NCI-H2081 treated with DMSO at 0.1 percent for 48 hours (cell line): ENCODE measurements at regions not wholly inside any gene's neighbourhood (a gene's known extent, or its start where the extent isn't known, plus 50 kb on each side); places are given as distances from the start of the nearest gene placed in this dataset.

Experiments
- DNase-seq: peaks from one replicate; lab custom pipeline; 2025; lab: John Stamatoyannopoulos, UW

DNA sequence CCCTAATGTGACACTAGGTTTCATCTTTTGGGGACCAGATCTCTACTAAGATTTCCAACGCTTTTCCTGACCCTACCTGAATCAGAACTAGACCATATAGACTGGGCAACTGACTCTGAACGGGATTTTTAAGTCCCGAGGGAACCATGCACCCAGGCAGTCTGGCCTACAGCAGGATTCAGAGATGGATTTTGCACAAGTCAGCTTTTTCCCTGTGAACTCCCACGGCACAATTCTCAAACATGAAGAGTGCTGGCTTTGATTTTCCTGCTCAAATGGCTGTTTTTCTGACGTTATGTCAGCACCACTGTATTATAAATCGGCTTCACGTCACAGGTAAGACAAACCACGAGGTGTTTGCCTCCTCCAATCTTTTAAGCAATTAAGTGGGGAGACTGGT is 409.1 kb downstream of the TCERG1L start:
- DNase-seq: no peak

DNA sequence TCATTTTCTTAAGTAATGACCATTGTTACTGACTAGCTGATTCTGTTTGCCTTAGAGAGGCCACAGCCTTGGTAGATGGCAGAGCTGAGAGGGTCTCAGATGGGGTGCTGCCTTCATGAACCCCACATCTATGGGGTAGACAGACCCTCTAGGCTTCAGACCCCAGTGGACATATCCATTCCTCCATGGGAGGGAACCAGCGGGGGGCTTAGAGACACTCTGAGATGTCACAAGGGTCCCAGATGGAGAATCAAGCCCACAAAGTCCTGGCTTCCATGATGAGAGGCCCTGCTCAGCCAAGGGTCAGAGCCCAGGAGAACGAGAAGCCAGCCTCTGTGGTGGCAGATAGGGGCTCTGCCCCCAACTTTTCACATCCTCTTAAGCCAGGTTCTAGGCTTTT is 408.6 kb downstream of the TCERG1L start:
- DNase-seq: no peak

DNA sequence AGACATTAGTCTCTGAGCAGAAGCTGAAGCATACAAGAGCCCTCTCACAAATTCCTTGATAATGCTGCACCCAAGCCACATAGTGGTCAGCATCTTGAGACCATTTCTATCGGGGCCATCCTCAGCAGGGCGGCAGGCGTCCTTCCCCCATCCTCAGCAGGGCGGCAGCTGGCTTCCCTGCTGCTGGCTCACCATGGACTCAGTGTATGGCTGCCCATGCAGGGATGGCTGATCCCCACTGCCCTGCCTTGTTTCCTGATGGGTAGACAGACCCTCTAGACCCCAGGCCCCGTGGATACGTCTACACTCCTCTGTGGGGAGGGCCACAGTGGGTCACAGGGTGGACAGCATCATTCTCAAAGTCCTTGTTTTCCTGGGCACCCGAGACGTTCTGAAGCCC is 406.8 kb downstream of the TCERG1L start:
- DNase-seq: no peak

DNA sequence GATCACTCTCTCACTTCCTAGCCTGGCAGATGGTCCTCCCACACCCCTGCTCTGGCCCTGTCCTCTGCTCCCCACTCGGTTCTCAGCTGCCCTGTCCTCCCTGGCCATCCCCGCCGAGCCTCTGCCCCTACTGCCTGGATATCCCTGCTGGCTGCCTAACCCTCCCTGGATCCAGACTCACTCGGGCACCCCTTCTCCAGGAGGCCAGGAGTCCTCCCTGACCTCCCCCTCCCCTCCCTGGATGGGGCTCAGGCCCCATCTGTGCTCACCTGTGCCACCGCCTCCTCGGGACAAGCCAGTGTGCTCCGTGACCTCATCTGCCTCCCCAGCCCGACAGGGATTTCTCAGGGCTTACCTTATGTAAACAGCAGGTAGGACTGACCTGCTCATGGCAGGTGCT is 406.1 kb downstream of the TCERG1L start:
- DNase-seq: no peak

DNA sequence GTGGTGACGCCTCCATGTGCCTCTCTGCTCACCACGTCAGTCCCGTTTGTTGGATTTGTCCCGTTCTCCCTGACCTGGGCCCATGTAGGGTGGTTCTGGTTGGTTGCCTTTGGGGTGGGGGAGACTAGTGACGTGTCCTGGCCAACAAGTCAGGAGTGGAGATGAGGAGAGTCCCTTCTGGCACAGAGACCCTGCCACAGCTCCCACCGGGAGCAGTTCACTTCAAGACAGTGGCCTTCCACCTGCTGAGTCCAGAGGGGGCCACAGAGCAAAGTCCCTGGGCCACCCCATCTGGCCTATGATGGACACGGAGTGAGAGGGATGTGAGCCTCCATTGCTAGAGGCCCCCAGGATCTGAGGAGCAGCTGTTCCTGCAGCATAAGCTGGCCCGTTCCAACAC is 405.6 kb downstream of the TCERG1L start:
- DNase-seq: no peak

DNA sequence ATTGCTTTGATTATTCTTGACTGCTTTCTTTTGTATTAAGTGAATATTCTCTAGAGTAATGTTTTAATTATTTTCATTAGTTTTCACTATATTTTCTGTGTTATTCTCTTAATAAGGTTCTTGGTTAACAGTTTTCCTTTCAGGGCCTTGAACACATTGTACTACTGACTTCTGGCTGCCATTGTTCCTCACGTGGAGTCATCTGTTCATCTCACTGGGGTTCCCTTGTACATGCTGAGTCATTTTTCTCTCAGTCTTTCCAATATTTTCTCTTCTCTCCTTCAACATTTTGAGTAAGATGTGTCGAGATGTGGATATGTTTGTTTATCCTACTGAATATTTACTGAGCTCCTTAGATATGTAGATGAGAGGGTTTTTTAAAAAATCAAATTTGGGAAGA is 400.7 kb downstream of the TCERG1L start:
- DNase-seq: no peak

DNA sequence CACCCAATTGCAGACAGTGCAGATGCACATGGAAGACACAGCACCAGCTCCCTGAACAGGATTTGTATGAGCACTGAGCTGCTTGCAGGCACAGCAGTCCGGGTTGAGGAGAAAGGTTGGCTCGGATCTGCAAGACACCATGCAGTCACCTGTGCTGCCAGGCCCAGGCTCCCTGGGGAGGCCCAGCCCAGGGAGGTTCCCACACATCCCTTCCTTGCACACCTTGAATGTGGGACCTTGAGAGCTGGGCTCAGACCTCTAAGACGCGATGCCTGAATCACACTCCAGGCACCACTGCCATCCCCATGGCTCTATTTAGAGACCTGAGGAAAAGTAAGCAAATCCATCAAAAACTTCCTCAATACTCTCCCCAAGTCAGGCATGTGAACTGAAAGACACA is 397.7 kb downstream of the TCERG1L start:
- DNase-seq: no peak

DNA sequence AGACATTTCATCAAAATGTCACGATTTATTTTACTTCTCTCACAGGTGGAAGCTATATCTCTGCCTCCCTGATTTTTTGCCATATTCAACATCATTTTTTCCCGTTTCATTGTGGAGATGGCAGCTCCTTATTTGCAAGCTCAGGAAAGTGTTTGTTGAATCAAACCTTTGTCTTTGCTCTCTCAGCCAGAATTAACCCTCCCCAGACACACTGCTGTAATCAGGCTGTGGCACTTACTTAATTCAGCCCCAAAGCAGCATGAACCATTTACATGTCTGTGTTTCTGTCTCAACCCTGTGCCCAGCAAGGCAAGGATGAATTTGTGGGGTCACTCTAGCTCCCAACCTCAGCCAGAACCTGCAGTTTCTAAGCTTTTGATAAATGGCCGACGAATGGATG is 397.2 kb downstream of the TCERG1L start:
- no peak for DNase-seq

DNA sequence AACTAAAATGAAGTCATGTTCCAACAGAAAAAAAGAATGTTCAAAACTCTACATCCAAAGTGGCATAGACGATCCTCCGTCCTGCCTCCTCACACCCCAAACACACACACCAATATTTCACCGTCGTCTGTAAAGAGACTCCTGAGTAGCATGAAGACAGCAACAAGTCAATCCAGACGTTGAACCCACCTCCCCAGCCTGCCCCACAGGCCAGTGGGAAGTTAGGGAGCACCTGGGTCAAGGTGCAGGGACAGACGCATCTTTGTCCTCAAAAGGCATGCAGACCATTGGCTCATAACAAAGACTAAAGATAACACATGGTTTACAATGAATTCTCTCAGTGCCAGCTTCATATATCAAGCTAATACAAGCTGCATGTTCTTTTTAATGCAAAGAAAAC is 396.5 kb downstream of the TCERG1L start:
- no peak for DNase-seq

DNA sequence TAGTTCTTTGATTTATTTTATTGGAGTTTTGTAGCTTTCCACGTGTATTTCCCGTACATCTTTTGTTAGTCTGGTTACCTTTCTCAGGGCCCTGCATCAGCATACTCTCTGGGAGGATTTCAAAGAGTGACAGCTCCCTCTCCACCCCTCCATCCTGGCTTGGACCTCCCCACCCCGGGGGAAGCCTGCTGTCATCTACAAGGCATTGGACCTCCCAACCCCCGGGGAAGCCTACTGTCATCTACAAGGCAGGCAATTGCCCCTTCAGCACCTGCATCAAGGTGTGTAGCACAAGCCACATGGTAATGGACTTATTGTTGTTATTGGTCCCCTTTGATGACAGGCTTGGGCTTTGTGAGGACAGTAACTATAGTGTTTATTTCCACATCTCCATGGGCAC is 390.1 kb downstream of the TCERG1L start:
- no peak for DNase-seq

DNA sequence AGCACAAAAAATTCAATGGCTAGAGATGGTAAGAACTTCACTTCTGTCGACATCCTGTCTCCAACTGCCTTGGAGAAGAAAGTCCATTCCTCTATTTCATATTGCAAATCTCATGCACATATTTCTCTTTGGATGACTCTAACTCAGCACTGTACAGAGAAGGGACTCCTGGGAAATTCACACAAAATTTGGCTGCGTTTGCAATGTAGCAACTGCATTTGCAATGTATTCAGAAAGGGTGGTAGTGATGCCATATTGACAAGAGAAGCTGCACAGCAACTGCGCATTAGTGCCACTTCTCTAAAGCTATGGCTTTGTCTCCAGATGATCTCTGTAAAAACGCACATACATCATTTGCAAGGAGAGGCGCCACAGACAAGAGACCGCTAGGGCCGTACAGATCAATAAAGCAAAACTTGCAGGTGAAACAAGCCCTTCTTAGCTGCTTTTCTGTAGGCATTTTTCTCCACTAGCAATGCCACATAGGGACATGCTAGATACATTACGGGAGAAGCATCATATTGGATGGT is 389.5 kb downstream of the TCERG1L start:
- DNase-seq: no peak

DNA sequence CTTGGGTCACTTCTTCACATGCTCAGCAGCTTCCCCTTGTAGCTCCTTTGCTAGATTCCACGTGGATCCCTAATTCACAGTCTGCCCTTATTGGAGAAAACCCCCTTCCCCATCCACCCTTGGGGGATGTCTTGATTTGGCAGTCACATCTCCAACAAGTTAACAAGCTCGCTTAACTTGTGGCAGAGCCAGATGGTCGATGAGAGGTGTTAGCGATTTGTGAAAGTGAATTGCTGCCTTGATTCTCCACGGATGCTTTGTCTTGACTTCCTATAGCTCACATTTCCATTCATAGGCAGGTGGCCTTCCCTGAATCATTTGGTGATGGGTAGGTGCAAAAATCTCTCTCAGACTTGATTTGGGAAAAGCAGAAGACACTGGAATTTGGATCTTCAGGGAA is 387.9 kb downstream of the TCERG1L start:
- DNase-seq: no peak

DNA sequence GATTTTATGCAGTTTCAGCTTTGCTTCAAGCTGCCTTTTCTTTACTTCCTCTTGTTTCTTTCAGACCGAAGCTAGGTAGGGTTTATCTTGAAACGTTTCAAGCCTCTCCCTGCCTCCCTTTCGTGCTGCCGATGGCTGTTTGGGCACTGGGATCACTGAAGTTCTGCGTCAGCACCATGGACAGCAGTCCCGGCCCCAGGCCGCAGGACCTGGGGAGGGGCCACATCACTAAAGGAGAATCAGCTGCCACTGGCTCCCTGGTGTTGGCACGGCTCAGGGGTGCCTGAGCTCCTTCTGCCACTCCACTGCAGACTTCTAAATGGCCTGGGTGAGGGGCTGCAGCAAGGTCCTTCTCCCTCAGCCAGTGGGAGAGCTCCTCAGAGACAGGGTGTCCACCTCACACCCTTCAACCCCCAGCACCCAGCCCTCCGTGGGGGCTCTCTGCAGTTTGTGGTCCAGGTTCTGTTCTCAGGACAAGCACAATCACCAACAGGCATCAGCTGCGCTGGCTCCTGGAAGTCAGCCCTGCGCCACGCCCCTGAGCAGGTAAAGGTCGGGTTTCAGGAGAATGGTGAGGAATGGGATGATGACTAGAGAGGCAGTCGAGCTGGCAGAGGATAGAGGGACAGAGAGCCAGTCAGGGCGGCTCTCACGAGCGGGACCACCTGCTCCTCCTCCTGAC is 387.2 kb downstream of the TCERG1L start:
- DNase-seq: no peak

DNA sequence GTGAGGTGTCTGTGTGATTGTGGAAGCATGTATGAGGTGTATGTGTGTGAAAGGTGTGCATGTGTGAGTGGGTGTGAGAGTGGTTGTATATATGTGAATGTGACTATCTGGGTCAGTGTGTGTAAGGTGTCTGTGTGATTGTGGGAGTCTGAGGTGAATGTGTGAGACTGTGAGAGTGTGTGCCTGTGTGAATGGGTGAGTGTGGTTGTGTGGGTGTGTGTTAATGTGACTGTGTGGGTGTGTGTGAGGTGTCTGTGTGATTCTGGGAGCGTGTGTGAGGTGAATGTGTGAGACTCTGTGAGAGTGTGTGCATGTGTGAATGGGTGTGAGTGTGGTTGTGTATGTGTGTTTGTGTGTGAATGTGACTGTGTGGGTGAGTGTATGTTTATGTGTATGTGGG is 385.1 kb downstream of the TCERG1L start:
- no peak for DNase-seq

DNA sequence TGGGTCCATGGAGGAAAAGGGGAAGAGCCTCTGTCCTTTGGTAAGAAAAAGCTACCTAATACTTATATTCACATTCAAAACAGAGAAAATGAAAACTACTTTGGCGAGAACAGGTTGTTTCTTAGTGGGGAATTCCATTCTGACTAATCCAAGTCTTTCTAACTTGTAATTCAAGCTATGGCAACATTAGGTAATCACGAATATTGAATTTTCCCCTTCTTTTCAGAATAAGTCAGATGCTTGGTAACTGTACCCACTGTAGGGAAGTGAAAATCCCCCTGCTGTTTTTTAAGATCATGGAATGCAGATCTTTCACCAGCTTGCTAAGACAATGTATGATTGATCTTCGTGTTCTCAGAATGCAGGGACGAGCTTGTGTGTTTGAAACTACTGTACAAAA is 384.4 kb downstream of the TCERG1L start:
- DNase-seq: no peak

DNA sequence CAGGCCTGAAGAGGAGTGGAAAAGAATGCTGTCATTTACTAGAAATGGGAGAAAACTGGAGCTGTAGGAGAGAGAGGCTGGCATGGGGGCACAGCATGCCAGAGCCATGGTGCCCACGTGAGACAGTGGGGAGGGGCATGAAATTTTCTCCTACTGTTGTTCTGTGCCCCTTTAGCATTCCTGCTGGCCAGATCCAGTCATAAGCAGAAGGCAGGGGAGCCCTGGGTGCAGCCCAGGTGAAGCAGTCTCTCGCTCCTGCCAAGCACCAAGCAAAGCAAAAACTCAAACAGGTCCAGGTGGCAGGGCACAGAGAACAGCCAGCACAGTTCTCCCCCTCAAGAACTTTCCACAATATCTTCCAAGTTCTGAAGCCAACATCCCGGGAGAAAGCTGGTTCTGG is 383.2 kb downstream of the TCERG1L start:
- DNase-seq: no peak

DNA sequence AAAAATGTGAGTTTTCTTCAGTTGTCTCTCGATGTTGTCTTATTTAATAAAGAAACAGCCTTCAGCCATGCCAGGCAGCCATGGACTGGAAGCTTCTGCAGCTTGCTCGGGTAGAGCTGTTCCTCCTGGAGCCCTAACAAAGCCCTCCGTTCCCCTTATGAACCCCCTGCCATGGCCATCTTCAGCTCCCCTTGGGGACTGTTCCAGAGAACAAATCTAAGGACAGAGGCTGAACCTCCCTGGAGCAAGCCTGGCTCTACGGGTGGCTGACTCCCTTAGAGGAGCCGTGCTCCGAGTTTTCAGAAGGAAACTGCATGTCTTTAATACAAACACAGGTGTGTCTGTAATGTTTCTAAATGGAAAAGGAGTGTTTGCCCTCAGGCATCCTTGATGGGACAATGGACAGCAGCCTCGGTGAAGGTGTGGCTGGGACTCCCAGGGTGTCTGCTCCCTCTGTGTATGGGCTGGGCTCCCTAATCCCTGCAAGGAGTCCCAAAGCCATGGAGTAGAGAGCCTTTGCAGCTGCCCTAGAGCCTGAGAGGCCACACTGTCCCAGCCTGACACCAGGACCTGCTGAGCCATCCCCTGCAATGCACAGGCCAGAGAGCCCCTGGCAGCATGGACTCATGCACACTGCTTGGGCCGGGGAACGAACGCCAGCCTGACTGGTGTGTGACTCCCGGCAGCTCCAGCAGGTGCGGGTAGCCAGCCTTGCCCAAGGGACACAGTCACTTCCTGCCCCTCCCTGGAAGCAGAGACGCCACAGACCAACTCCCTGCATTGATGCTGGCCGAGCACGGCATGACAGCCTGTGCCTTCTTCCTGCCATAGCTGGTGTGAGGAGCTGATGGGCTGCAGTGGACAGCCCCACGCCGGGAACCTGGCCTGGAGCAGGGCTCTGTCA is 381.8 kb downstream of the TCERG1L start:
- no peak for DNase-seq

DNA sequence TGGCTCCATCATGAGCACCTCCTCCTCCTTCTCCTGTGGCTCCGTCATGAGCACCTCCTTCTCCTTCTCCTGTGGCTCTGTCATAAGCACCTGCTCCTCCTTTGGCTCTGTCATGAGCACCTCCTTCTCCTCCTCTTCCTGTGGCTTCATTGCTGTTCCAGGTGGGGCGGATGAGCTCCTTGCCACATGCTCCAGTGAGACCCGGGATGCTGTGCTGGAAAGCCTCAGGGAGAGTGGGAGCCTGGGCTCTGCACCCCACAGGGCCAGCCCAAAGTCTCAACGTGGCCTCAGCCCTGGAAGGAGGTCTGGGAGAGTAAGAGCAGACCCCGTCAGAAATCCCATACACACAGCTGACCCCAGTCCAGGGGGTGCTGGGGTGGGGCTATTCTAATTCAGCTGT is 380.7 kb downstream of the TCERG1L start:
- no peak for DNase-seq

DNA sequence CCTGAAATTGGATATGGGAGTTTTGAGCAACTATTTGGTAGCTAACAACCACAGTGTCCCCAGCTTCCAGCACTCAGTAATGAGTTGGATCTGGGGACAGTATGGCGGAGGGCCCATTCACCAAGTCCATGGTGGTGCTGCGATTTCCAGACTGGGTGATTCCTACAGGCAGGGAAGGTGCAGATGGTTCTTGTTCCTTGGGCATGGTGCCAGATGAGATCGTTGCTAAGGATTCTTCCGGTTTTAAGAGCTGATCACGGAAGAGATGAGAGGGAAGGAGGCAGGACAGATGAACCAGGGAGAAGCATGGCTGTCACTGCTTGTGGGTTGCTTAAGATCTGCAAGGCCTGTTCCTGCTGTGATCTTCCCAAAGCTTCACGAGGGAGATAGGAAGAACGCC is 380.3 kb downstream of the TCERG1L start:
- DNase-seq: no peak

DNA sequence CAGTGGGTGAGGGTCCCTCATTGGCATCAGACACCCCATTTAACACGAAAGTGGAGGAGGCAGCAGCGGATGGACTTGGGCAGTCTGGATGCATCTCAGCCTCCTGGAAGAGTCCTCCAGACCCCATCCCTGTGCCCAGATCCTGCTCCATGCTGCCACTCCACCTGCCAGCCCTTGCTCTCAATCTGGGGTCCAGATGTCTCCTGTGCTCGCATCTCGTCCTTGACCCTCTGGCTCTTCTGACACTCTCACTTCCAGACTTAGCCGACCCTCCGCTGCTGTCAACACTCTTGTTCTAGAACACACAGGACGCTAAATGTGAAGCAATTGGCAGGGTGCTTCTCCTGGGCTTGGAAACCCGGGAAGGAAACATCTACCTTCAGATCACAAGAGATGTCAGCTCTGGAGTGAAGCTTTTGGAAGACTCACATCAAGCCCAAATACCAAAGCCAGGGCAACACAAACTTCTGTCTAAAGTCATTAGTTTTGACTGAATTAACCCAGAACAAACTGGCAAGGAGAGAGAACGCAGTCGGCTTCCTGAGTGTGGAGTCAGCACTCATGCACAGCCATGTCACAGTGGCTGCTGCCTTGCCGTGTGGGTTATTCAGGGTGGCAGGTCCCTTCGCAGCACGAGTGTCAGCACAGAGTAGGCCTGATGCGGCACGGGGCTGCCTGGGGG is 379.1 kb downstream of the TCERG1L start:
- no peak for DNase-seq

DNA sequence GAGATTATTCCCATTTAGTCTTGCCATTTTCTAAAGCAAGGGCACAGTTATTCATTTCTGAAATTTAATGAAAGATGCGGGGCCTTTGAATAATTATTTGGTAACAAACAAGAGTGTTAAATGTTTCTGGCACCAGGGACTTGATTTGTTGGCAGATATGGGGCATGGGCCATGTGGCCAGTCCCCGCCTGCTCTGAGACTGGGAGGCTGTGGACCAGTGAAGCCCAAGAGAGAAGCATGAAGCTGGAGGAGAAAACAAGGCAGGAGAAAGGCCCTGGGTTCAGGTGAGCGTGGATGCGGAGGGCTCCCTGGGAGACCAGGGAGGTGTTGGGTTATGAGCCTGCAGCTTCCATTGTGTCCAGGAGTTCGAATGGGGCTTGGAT is 378.5 kb downstream of the TCERG1L start:
- DNase-seq: no peak

DNA sequence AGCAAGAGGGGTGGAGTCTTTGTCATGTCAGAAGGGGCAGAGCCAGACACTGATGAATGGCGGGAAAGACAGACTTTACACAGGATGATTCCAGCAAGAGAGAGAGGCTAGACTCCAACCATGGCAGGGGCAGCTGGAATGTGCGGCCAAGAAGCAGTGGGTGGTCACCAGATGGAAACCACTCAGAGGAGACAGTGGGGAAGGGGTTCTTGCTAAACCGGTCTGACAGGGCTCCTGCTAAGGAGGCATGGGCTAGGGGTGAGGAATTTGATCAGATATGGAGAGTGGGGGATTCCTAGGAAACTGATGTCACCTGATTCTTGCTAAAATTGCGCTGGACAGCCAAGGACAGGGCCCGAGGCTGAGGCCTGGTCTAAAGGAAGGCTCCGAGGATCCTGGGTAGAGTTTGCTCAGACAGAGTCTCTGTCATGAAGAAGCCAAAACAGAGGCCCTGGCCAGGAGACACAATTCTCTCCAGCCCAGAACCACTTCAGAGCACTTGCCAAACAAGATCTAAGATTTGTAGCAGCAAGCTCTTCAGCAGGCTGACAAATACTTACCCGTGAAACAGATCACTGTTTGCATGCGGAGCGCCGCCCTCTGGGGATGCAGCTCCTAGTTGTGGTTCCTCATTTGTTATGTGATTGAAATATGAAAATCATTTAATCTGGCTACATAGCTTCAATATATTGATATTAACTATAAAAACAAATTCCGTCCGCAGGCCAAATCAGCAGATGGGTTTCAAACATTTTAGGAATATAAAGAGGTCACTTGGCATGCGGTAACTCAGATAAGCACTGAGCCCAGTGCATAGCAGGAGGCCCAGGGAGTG is 377.0 kb downstream of the TCERG1L start:
- DNase-seq: no peak
